Right ventricle myocardium superior (tissue), 1 donor: ENCODE measurements at regions not wholly inside any gene's neighbourhood (a gene's known extent, or its start where the extent isn't known, plus 50 kb on each side); places are given as distances from the start of the nearest gene placed in this dataset.
A peak's percentile ranks its signal among the peaks of the same experiment; 100 is the strongest.

Experiments
- ATAC-seq: fragments of 200-7000 bp; cut with Tn5 transposase; one replicate; pipeline ENCODE4 v1.9.1; 2020; ENCODE audit warnings: mild to moderate bottlenecking; ENCODE audit not compliant: poor library complexity
- DNase-seq: peaks from one replicate; pipeline ENCODE4 v3.0.0-alpha.2; 2020
- intact Hi-C: fragments of 100-400 bp; cut with DNase I; formaldehyde crosslinking; loops from one replicate; pipeline ENCODE4 v1.11.2; 2022
- donor health status: DM: no; HTN: yes; CAD: no; lungs with severe emphysema.

GRCh38 chr10:123585477-123586445, 80.4 kb upstream of the GPR26 start:
- DNase-seq (no peak), ATAC-seq (no peak)
- intact Hi-C loops: no loop called here

DNA sequence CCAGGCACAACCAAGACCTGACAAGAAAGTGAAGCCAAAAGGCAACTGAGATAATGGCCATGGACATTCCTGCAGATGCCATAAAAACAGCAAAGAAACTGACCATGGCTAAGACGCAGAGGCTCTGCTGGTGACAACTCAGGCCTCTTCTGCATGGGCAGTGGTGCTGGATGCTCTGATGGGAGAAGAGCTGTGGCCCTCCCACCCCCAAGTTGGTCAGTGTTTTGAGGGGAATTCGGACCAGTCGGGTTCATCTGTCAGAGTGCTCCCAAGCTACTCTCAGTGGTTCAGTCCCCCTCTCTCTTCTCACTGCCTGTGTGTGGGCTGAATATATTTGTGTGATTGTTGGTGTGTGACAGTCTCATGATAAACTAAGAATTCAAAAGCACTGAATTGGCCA, 79.0 kb upstream of the GPR26 start:
- no peak for DNase-seq
- no peak for ATAC-seq
- intact Hi-C loops: no loop called here

DNA sequence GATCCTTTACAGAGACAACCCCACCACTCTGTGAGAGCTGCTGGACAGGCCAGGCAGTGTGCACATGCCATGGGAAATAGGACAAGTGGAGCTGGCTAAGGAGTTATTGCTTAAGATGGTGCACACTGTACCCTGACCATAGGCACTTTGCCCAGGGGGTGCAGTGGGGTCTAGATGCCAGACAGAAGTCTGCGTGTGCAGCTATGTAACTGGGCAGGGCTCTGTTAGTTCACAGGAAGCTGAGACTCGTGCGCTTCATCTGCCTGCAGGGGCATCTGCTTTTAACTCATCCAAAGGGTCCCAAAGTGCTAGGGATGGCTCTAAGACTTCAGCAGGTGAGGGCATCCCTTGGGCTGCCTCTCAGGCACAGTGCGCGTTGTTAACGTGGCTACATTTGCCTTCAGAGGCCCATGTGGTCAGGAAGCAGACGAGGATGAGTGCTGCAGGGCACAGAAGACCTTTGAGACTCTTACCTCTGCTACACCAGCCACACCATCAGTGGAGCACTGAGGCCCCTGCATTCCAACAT, 77.7 kb upstream of the GPR26 start:
- intact Hi-C loops: no loop called here
- ATAC-seq: no peak

DNA sequence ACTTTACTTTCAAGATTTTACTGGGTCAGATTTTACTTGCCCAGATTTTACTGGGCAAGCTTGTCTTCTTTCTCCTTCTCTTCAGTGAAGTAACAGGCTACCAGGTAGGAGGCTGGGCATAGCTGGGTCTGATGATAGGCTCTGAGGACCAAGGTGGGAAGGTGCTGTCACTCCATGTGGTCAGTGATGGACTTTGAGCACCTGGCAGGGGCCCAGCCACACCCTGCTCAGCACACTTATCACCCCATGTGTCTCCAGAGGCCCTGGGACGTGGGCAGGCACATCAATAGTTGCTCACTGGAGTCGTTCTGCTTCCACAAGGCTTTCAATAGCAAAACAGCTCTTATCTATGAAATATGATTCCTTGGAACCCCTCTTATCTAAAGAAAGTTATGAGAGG, 70.5 kb upstream of the GPR26 start:
- intact Hi-C loops: no loop called here
- DNase-seq: no peak
- ATAC-seq: no peak

More for the DNA sequence above, 77.7 kb upstream of the GPR26 start:
- no peak for DNase-seq

DNA sequence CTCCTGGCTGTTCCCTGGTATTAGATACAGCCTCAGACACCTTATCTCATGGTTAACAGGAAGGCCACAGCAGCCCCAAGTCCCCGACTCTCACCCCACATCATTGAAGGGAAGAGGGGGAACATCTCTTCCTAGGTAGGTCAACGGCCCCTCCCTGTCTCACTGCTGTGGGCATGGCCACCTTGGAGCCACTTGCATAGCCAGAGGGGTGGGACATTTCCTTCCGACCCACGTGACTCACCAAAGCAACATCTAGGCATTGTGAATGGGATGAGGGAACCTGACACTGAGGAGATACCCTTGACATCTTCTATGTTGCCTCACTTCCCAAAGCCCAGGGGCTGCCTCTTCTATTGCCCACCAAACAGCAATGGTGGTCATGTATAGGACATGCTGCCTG, 68.5 kb upstream of the GPR26 start:
- DNase-seq: no peak
- intact Hi-C loops: no loop called here
- ATAC-seq: no peak

DNA sequence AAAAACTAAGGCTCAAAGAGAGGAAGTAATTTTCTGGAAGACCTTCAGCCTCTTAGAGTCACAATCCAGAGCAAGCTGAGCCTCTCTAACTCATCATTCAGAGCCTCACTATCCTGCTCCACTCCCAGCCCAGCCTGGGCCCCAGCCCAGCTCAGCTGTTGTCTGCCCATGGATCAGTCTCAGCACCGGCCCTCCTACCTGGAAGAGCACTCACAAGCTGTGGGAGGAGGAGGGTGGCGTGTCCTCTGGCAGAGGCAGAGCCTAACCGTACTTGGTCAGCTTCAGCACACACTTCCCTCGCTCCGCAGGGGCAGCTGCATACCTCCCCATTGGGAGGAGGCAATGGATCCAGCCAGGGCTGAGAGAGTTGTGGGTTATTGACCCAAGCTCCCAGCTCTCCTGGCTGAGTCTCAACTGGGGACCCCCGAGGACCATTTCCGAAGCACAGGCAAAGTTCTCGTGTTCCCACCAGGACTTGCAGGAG, 66.7 kb upstream of the GPR26 start:
- ATAC-seq: no peak
- DNase-seq: no peak
- intact Hi-C loops: no loop called here

DNA sequence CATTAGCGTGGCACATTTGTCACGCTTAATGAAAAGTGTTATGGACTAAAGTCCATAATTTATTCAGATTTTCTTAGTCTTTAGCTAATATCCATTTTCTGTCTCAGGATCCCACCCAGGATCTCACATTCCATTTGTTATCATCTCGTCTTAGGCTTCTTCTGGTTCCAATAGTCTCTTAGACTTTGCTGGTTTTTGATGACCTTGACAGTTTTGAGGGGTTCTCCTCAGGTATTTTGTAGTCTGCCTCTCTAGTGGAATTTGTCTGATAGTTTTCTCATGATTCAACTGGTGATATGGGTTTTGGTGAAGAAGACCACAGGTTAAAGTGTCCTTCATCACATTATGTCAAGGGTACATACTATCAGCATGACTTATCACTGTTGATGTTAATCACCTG, 66.0 kb upstream of the GPR26 start:
- ATAC-seq (no peak), DNase-seq (no peak)
- intact Hi-C loops: no loop called here

GRCh38 chr10:123603130-123603529, 63.0 kb upstream of the GPR26 start:
- ATAC-seq (no peak), DNase-seq (no peak)
- intact Hi-C loops: no loop called here

DNA sequence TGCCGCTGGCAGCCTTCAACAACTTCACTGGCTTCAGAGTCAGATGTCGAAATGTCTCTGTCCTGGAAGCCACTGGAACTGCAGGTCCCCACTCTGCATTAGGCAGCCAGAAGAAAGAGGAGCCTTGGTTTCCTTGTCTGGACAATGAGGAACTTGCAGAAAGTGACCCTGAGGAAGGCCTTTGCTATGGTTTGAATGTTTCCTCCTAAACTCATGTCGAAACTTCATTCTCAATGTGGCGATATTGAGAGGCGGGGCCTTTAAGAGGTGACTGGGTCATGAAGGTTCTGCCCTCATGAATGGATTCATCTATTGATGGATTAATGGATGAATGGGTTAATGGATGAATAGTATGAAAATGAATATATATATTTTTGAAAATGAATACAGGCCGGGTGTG, 61.6 kb upstream of the GPR26 start:
- ATAC-seq (no peak), DNase-seq (no peak)
- intact Hi-C loops: no loop called here

DNA sequence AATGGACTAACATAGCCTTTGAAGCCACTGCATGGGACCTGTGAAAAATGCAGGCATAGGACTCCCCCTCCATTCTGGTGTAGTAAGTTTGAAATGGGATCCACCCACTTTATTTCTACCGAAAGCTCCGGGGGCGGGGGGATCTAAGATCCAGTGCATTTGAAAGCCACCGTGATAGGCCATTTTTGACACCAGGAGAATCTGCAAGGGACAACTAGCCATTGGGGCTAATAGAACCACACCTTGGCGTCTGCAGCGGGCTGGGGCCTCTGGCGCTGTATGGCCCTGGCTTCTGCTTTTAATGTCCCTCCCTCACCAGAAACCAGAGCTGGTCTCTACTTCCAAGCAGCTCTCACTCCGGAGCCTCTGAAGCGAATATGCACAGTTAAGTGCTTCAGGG, 60.1 kb upstream of the GPR26 start:
- intact Hi-C loops: no loop called here
- DNase-seq (no peak), ATAC-seq (no peak)

GRCh38 chr10:123606955-123607354, 59.2 kb upstream of the GPR26 start:
- ATAC-seq (no peak), DNase-seq (no peak)
- intact Hi-C loops: no loop called here

- ATAC-seq: no peak
- intact Hi-C loops: no loop called here
- no peak for DNase-seq
Measured at GRCh38 chr10:123607386-123607785, 58.8 kb upstream of the GPR26 start.

DNA sequence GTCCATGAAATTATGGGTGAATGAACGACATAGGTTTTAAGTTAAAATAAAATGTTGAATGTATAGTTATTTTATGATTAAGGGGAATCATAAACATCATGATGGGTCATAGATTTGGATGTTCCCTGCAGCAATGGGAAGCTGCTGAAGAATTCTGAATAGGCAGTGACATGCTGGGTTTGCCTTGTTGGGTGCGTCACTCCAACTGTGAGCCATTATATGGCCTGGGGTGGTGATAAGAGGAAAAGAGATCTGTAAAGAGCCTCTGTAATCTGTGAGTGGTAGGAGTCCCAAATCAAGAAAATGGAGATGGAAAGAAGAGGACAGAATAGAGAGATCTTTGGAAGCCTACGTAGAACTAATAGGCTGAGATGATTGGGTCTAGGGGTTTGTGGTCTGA, 58.1 kb upstream of the GPR26 start:
- intact Hi-C loops: no loop called here
- no peak for DNase-seq
- no peak for ATAC-seq

DNA sequence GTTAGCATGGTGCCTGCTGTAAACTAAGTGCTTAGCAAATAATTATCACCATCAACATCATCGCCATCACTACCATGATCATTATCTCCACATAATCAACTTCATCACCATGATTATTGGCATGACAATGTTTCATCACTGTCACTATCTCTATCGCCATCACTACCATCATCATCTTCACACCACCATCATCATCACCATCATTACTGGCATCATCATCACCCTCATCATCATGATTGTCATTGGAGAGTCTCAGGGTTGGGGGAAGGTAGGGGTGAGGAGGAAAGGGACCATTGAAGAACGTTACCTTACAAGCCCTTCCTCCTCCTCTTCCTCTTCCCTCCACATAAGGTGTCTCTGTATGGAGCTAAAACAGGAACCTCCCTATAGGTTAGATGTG, 54.9 kb upstream of the GPR26 start:
- intact Hi-C loops: no loop called here
- DNase-seq (no peak), ATAC-seq (no peak)

GRCh38 chr10:123611876-123612275, 54.3 kb upstream of the GPR26 start:
- intact Hi-C loops: no loop called here
- no peak for DNase-seq
- no peak for ATAC-seq

GRCh38 chr10:123613346-123613850, 52.8 kb upstream of the GPR26 start:
- no peak for DNase-seq

GRCh38 chr10:123614888-123615287, 51.3 kb upstream of the GPR26 start:
- intact Hi-C loops: no loop called here
- DNase-seq (peak; percentile 57), ATAC-seq (peak; percentile 49)

More at GRCh38 chr10:123613346-123613850, 52.8 kb upstream of the GPR26 start:
- intact Hi-C loops: no loop called here
- ATAC-seq: no peak
